ENCODE measurements at regions not wholly inside any gene's neighbourhood (a gene's known extent, or its start where the extent isn't known, plus 50 kb on each side); places are given as distances from the start of the nearest gene placed in this dataset.

DNA sequence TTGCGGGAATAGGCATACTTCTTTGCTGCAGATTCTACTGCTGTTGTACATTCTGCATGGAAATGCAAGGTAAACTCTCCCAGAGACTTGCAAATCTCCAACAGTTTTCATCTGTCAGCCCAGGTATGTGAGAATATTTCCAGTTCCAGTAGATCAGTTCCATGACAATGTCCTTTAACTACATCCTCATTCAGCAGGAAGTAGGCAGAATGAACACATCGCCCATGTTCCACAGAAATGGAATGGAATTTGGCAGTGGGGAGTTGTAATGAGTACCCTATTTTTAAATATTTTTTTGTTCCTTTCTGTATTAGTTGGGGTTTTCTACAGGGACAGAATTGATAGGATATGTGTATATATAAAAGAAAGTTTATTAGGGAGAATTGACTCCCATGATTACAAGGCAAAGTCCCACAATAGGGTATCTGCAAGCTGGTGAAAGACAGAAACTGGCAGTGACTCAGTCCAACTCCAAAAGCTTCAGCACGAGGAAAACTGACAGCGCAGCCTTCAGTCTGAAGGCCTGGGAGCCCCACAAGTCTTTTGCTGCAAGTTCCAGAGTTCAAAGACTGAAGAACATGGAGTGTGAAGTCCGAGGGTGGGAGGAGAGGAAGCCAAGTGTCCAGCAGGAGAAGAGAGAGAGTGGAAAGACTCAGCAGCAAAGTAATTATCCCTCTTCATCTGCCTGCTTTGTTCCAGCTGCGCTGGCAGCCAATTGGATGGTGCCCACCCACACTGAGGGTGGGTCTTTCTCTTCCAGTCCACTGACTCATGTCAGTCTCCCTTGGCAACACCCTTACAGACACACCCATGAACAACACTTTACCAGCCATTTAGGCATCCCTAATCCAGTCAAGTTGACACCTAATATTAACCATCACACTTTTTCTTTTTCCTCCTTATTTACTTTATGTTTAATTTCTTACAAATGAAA lies 110.4 kb upstream of the SCAF11 start:
- Histone ChIP-seq H3K36me3 (replicated peaks) (no peaks in the 10 kb centered on the region), H3K27me3 (replicated peaks) (no peaks in the 10 kb centered on the region), H3K4me3 (ENCODE audit: low read depth, low read length) (no peak overlapping the region), H3K27ac (no peak overlapping the region)
- in situ Hi-C loops (cut with HindIII; ENCODE audit: low pct_ligation_motif_present, low sequenced_read_pairs), result no loop called here
- DNase-seq, result no peak
- TF ChIP-seq, protein P1, sequence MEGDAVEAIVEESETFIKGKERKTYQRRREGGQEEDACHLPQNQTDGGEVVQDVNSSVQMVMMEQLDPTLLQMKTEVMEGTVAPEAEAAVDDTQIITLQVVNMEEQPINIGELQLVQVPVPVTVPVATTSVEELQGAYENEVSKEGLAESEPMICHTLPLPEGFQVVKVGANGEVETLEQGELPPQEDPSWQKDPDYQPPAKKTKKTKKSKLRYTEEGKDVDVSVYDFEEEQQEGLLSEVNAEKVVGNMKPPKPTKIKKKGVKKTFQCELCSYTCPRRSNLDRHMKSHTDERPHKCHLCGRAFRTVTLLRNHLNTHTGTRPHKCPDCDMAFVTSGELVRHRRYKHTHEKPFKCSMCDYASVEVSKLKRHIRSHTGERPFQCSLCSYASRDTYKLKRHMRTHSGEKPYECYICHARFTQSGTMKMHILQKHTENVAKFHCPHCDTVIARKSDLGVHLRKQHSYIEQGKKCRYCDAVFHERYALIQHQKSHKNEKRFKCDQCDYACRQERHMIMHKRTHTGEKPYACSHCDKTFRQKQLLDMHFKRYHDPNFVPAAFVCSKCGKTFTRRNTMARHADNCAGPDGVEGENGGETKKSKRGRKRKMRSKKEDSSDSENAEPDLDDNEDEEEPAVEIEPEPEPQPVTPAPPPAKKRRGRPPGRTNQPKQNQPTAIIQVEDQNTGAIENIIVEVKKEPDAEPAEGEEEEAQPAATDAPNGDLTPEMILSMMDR (IDR thresholded peaks at IDR 0.05; ENCODE audit: low read depth, low read length, missing control alignments), result no peak

DNA sequence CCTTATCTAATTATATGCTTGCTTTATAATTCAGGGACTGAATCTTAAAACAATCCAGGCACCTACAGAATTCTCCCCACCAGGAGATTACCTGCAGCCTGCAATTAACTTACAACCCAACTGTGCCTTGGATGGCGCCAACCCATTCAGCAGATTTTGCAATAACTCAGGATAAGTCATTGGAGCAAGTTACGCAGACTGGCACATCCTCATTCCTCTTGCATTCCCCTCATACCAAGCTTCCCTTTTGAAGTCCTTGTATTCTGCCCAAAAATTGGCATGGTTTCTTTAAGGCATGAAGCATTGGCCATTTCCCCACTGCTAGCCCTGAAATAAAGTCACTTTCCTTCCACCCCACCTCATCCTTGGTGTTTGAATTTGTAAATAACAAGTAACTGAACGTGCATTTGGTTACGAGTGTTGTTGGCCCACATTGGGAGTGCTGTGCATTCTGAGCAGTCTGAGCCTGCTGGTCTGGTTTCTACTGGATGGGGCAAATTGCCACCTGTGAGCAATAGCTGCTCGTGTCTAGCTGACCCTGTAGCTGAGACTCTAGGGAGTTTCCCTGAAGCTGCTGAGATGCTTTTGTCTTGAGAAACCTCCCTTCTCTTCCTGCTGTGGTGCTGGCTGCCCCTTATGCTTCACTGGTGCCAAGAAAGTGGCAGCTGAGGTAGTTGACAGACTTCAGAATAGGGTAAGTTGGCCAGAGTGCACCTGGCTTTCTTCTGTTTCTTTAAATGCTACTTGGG lies 99.2 kb upstream of the SCAF11 start:
- Histone ChIP-seq H3K27ac (no peak overlapping the region), H3K4me3 (ENCODE audit: low read depth, low read length) (no peak overlapping the region), H3K36me3 (replicated peaks) (no peaks in the 10 kb centered on the region), H3K27me3 (replicated peaks) (no peaks in the 10 kb centered on the region)
- in situ Hi-C loops (cut with HindIII; ENCODE audit: low pct_ligation_motif_present, low sequenced_read_pairs), result no loop called here
- TF ChIP-seq, protein P1 (IDR thresholded peaks at IDR 0.05; ENCODE audit: low read depth, low read length, missing control alignments), result no peak
- DNase-seq, result no peak

DNA sequence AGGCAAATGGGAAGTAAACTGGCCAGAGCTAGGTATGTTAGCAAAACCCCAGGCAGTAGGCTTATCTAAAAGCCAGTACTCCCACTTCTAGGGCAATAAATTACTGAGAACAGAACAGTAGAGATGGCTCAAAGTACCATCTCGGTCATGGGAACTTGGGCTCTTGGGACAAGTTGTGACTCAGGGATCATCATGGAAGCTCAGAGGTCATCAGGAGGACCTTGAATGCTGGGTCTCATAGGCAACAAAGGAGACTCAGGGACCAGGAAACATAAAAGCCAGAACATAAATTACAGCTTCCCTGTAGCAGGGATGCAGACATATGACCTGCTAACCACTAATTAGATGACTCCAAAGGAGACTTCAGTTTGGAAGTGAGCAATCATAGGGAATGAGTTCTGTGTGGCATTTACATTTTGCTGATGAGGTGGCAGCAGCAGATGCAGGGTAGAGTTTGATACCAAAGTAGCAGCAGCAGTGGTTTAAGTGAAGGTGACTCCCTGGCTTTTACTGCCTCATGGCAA lies 97.6 kb upstream of the SCAF11 start:
- in situ Hi-C loops (cut with HindIII; ENCODE audit: low pct_ligation_motif_present, low sequenced_read_pairs), result no loop called here
- TF ChIP-seq, protein P1 (IDR thresholded peaks at IDR 0.05; ENCODE audit: low read depth, low read length, missing control alignments), result no peak
- Histone ChIP-seq H3K4me3 (ENCODE audit: low read depth, low read length) (no peak overlapping the region), H3K27me3 (replicated peaks) (no peaks in the 10 kb centered on the region), H3K27ac (no peak overlapping the region), H3K36me3 (replicated peaks) (no peaks in the 10 kb centered on the region)
- no peak for DNase-seq

DNA sequence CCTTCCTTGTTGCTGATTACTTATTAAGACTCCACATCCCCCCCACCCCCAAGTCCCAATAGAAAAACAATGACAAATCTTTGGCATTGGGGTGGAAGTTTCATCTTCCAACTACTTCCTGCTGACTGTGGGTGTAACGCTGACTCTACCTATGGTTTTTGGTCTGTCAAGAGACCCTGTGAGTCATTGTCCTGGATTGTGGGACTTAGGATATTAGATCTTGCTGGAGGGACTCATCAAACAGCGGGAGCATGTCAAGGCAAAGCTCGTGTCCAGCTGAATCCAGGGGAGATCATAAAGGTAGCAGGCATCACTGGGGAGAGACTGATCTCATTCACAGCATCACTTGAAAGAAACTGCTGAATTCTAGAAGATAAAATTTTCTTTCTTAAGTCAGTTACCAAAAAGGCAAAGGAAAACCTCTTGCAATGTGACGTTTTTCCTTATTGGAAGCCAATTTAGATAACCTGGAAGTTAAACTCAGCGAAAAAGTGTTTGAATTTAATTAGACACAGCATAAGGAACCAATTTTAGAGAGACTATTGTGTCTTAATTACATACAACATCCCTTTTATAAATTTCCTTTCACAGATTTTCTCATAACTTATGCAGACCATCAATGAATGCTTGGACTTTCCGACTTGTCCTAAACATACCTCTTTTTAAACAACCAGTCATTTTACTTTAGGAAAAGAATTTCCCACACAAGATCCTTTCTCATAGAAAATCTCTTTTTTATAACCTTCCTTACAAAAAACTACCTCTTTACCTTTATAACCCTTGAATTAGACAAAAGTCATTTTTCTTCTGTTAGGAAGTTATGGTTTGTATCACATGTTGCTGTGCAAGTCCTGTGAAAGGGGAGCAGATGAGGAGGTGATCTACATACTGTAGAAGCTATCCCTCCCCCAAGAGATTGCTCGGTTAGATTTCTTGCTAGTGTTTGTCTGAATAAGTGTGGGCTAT lies 94.6 kb upstream of the SCAF11 start:
- no peak overlapping the region for H3K27ac ChIP-seq
- DNase-seq, result no peak
- in situ Hi-C loops (cut with HindIII; ENCODE audit: low pct_ligation_motif_present, low sequenced_read_pairs), result no loop called here

More for the DNA sequence above, 94.6 kb upstream of the SCAF11 start:
- TF ChIP-seq, protein P1 (IDR thresholded peaks at IDR 0.05; ENCODE audit: low read depth, low read length, missing control alignments), result no peak
- Histone ChIP-seq H3K4me3 (ENCODE audit: low read depth, low read length) (no peak overlapping the region), H3K36me3 (replicated peaks) (no peaks in the 10 kb centered on the region), H3K27me3 (replicated peaks) (no peaks in the 10 kb centered on the region)

Measured in brain microvascular endothelial cell (primary cell).